KG1 (cell line): ENCODE measurements at regions not wholly inside any gene's neighbourhood (a gene's known extent, or its start where the extent isn't known, plus 50 kb on each side); places are given as distances from the start of the nearest gene placed in this dataset.

Experiments used
- DNase-seq: peaks from one replicate; lab custom pipeline; 2025; lab: John Stamatoyannopoulos, UW

- DNase-seq, result no peak
Observed at GRCh38 chr16:17803625-17804410, 333.1 kb upstream of the XYLT1 start.

- no peak for DNase-seq
Observed at GRCh38 chr16:17802571-17802970, 331.8 kb upstream of the XYLT1 start.

GRCh38 chr16:17801068-17801467 is 330.3 kb upstream of the XYLT1 start:
- DNase-seq, result no peak

GRCh38 chr16:17798716-17799115 is 328.0 kb upstream of the XYLT1 start:
- DNase-seq, result no peak

- no peak for DNase-seq
Observed at GRCh38 chr16:17793354-17793753, 322.6 kb upstream of the XYLT1 start.

- DNase-seq, result peak; percentile 0
Observed at GRCh38 chr16:17784073-17784472, 313.3 kb upstream of the XYLT1 start.

GRCh38 chr16:17780181-17780580 is 309.4 kb upstream of the XYLT1 start:
- DNase-seq, result no peak

GRCh38 chr16:17777408-17777863 is 306.7 kb upstream of the XYLT1 start:
- DNase-seq, result no peak

GRCh38 chr16:17776888-17777287 is 306.1 kb upstream of the XYLT1 start:
- no peak for DNase-seq

GRCh38 chr16:17776465-17776864 is 305.7 kb upstream of the XYLT1 start:
- DNase-seq, result no peak

GRCh38 chr16:17775061-17775460 is 304.3 kb upstream of the XYLT1 start:
- no peak for DNase-seq

GRCh38 chr16:17773698-17774101 is 302.9 kb upstream of the XYLT1 start:
- no peak for DNase-seq

GRCh38 chr16:17770104-17770503 is 299.3 kb upstream of the XYLT1 start:
- DNase-seq, result no peak

- DNase-seq, result no peak
Observed at GRCh38 chr16:17769065-17769464, 298.3 kb upstream of the XYLT1 start.

- no peak for DNase-seq
Observed at GRCh38 chr16:17768257-17768656, 297.5 kb upstream of the XYLT1 start.

- DNase-seq, result no peak
Observed at GRCh38 chr16:17766012-17766411, 295.3 kb upstream of the XYLT1 start.

- no peak for DNase-seq
Observed at GRCh38 chr16:17759451-17760390, 289.0 kb upstream of the XYLT1 start.

- no peak for DNase-seq
Observed at GRCh38 chr16:17757808-17758207, 287.0 kb upstream of the XYLT1 start.

- no peak for DNase-seq
Observed at GRCh38 chr16:17755158-17755557, 284.4 kb upstream of the XYLT1 start.

- DNase-seq, result no peak
Observed at GRCh38 chr16:17753434-17753833, 282.7 kb upstream of the XYLT1 start.

GRCh38 chr16:17749706-17750105 is 278.9 kb upstream of the XYLT1 start:
- no peak for DNase-seq

GRCh38 chr16:17748044-17748719 is 277.4 kb upstream of the XYLT1 start:
- DNase-seq, result no peak
